ENCODE measurements at regions not wholly inside any gene's neighbourhood (a gene's known extent, or its start where the extent isn't known, plus 50 kb on each side); places are given as distances from the start of the nearest gene placed in this dataset.

DNA sequence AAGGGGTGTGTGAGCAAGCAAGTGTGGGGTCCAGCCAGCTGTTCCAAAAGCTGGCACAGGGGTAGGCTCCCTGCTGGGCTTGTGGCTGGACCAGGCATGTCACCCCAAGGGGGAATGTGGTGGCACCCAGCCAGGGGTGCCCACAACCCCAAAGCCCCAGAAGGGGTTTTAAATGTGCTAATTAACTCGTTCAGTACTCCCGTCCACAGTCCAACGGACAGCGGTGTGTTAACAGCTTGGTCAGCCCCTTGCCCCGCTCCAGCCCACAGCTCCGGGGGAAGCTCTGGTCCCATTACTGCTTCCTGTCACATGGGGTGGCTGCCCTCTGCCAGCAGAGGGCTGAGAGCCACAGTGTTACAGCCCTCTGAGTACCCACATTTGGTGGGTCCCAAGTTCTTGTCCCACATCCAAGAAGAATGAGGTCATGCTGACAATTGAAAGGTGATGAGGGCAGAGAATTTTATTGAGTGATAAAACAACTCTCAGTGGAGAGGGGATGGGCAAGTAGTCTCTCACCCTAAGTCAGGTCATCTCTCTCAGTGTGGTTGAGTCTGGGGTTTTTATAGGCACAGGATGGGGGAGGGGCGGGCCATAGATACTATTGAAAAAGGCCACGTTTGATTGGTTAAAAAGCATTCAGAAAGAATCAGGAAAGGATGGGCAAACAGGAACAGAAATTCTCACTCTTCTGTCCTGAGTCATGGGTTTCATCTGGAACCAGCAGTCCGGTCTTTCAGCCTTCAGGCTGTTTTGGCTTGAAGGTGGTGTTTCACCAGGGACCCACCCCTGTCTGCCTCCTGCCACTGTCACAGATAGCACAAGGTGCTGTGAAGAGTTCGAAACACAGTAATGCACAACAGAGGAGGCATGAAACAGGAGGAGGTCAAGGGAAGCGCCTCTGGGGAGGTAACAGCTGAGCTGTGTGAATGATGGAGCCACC lies 238.5 kb downstream of the NFATC2 start:
- TF ChIP-seq, protein P1, sequence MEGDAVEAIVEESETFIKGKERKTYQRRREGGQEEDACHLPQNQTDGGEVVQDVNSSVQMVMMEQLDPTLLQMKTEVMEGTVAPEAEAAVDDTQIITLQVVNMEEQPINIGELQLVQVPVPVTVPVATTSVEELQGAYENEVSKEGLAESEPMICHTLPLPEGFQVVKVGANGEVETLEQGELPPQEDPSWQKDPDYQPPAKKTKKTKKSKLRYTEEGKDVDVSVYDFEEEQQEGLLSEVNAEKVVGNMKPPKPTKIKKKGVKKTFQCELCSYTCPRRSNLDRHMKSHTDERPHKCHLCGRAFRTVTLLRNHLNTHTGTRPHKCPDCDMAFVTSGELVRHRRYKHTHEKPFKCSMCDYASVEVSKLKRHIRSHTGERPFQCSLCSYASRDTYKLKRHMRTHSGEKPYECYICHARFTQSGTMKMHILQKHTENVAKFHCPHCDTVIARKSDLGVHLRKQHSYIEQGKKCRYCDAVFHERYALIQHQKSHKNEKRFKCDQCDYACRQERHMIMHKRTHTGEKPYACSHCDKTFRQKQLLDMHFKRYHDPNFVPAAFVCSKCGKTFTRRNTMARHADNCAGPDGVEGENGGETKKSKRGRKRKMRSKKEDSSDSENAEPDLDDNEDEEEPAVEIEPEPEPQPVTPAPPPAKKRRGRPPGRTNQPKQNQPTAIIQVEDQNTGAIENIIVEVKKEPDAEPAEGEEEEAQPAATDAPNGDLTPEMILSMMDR (IDR thresholded peaks at IDR 0.05; ENCODE audit: unreplicated experiment in 3 of 3): no peak
- H3K9me3 Mint-ChIP-seq: peaks cover 14% of the 10 kb centered on the region
- H3K27ac Mint-ChIP-seq: no peak overlapping the region
- peaks cover 3% of the 10 kb centered on the region for H3K36me3 Mint-ChIP-seq (ENCODE audit: low read depth)
- H3K4me1 Mint-ChIP-seq: no peaks in the 10 kb centered on the region
- no peak overlapping the region for H3K4me3 Mint-ChIP-seq
- peaks cover 15% of the 10 kb centered on the region for H3K27me3 Mint-ChIP-seq (ENCODE audit: low read depth)

DNA sequence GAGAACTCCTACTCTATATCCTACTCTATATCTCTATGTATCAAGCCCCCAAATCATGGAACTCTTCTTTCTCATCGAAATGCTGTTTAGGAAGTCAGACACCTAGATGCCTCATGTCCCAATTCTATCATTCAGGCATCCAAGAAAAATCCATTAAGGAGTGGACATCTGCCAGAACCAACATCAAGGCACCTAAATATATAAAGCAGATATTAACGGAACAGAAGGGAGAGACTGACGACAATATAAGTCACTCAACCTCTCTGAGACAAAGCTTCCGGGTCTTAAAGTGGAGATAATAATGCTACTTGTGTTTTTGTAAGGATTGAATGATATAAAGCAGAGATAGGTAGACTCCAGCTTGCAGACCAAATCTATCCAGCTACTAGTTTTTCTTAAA lies 241.5 kb downstream of the NFATC2 start:
- Mint-ChIP-seq H3K36me3 (ENCODE audit: low read depth) (peaks cover 3% of the 10 kb centered on the region), H3K4me1 (no peaks in the 10 kb centered on the region), H3K27ac (no peak overlapping the region), H3K9me3 (peaks cover 14% of the 10 kb centered on the region), H3K4me3 (no peak overlapping the region), H3K27me3 (ENCODE audit: low read depth) (peaks cover 7% of the 10 kb centered on the region)
- TF ChIP-seq, protein P1 (IDR thresholded peaks at IDR 0.05; ENCODE audit: unreplicated experiment in 3 of 3): no peak

DNA sequence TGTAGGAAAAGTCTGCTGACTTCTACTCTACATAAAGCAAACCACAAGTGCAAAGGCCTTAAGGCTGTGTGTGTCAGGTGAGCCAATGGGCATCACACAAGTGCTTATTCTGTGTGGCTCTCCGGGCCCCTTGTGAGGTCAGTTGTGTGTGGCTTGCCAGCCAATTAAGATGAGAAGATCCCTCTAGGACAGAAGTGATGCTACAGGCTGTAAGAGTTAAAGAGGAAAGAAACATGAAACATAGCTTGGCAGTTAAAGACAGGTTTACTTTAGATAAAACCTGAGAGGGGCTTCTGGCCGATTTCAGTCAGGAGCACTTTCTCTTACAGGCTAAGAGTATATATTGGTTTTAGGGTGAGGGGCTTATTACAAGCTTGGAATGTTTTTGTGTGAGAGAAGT lies 242.4 kb downstream of the NFATC2 start:
- H3K27me3 Mint-ChIP-seq (ENCODE audit: low read depth): no peaks in the 10 kb centered on the region
- H3K27ac Mint-ChIP-seq: no peak overlapping the region
- H3K9me3 Mint-ChIP-seq: peaks cover 14% of the 10 kb centered on the region
- H3K4me1 Mint-ChIP-seq: no peaks in the 10 kb centered on the region
- no peak overlapping the region for H3K4me3 Mint-ChIP-seq
- TF ChIP-seq, protein P1 (IDR thresholded peaks at IDR 0.05; ENCODE audit: unreplicated experiment in 3 of 3): no peak
- H3K36me3 Mint-ChIP-seq (ENCODE audit: low read depth): peaks cover 3% of the 10 kb centered on the region

GRCh38 chr20:51299413-51299812 lies 243.1 kb downstream of the NFATC2 start:
- TF ChIP-seq, protein P1 (IDR thresholded peaks at IDR 0.05; ENCODE audit: unreplicated experiment in 3 of 3): no peak
- Mint-ChIP-seq H3K27me3 (ENCODE audit: low read depth) (no peaks in the 10 kb centered on the region), H3K4me3 (no peak overlapping the region), H3K9me3 (peaks cover 14% of the 10 kb centered on the region), H3K27ac (no peak overlapping the region), H3K36me3 (ENCODE audit: low read depth) (peaks cover 3% of the 10 kb centered on the region), H3K4me1 (no peaks in the 10 kb centered on the region)

DNA sequence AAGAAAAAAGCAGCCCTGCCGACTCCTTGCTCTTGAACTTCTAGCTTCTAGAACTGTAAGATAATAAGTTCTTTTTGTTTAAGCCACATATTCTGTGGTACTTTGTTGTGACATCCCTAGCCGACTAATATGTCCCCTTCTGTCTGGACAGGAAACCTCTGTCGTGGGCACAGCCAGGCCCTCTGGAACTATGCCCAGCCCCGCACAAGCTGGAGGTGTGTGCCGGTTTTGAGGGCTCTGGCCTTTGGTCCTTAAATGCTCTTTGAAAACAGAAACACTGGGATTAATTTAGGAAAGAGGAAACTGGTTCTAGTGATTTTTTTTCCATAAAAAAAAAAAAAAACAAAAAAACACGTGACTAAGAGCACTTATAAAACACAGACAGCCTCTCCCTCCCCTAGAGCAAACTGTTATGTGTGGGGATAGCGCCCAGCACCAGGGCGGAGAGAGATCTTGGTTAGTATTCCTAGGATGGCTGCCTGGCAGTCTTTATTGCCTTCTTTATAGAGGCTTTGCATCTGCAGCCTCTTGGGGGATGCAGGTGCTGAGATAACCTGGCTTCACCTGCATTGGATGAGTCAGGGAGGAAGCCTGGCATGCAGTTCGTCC lies 244.3 kb downstream of the NFATC2 start:
- Mint-ChIP-seq H3K4me3 (no peak overlapping the region), H3K36me3 (ENCODE audit: low read depth) (peaks cover 3% of the 10 kb centered on the region), H3K9me3 (peaks cover 14% of the 10 kb centered on the region), H3K27ac (no peak overlapping the region), H3K27me3 (ENCODE audit: low read depth) (no peaks in the 10 kb centered on the region), H3K4me1 (no peaks in the 10 kb centered on the region)
- TF ChIP-seq, protein P1 (IDR thresholded peaks at IDR 0.05; ENCODE audit: unreplicated experiment in 3 of 3): no peak

All from nephron (organoid).